Type B pancreatic cell (in vitro differentiated cells): ENCODE measurements at regions not wholly inside any gene's neighbourhood (a gene's known extent, or its start where the extent isn't known, plus 50 kb on each side); places are given as distances from the start of the nearest gene placed in this dataset.
"Not testable (repeated sequence)": the region's sequence is repeated elsewhere in the genome, so short reads cannot be mapped to it uniquely, and the experiment has no call there.

Source experiments
- DNase-seq: peaks from one replicate; pipeline ENCODE4 v3.0.0; 2021; ENCODE audit warnings: mixed read lengths; ENCODE audit not compliant: unreplicated experiment; ENCODE audit errors: extremely low spot score
- H3K27ac Mint-ChIP-seq: 2 replicates; pipeline ENCODE4 v1.8.0; 2021; ENCODE audit warnings: mild to moderate bottlenecking, mixed read lengths
- H3K27me3 Mint-ChIP-seq: 2 replicates; pipeline ENCODE4 v1.8.0; 2021; ENCODE audit warnings: mixed read lengths
- H3K36me3 Mint-ChIP-seq: 2 replicates; pipeline ENCODE4 v1.8.0; 2021; ENCODE audit warnings: mixed read lengths
- H3K4me1 Mint-ChIP-seq: one replicate; pipeline ENCODE4 v1.8.0; 2021; ENCODE audit warnings: mixed read lengths; ENCODE audit not compliant: unreplicated experiment
- H3K4me3 Mint-ChIP-seq: 2 replicates; pipeline ENCODE4 v1.8.0; 2021; ENCODE audit warnings: mild to moderate bottlenecking, mixed read lengths
- H3K9me3 Mint-ChIP-seq: 2 replicates; pipeline ENCODE4 v1.8.0; 2021; ENCODE audit warnings: mixed read lengths
- CTCF ChIP-seq: fragments of 200-600 bp; sonication (generic); conservative IDR thresholded peaks from 2 replicates; pipeline ENCODE4 v1.5.0; 2021; ENCODE audit warnings: antibody characterized with exemption, mild to moderate bottlenecking

- Mint-ChIP-seq H3K9me3 (no peaks in the 10 kb centered on the region), H3K36me3 (no peaks in the 10 kb centered on the region), H3K27ac (no peak overlapping the region), H3K4me3 (no peak overlapping the region), H3K4me1 (no peaks in the 10 kb centered on the region), H3K27me3 (no peaks in the 10 kb centered on the region)
- no peak for DNase-seq
- no peak for TF ChIP-seq CTCF
Observed at GRCh38 chr2:78749638-78750037, 275.9 kb upstream of the REG3G start.

- H3K36me3 Mint-ChIP-seq: no peaks in the 10 kb centered on the region
- DNase-seq: no peak
- H3K27ac Mint-ChIP-seq: no peak overlapping the region
- no peaks in the 10 kb centered on the region for H3K4me1 Mint-ChIP-seq
- H3K4me3 Mint-ChIP-seq: no peak overlapping the region
- H3K27me3 Mint-ChIP-seq: no peaks in the 10 kb centered on the region
- no peak for TF ChIP-seq CTCF
- H3K9me3 Mint-ChIP-seq: no peaks in the 10 kb centered on the region
Observed at GRCh38 chr2:78750219-78750618, 275.3 kb upstream of the REG3G start.

- Mint-ChIP-seq H3K4me1 (no peaks in the 10 kb centered on the region), H3K27me3 (no peaks in the 10 kb centered on the region), H3K27ac (no peak overlapping the region)
Observed at GRCh38 chr2:78754930-78755329, 270.6 kb upstream of the REG3G start.

GRCh38 chr2:78757191-78757590 lies 268.3 kb upstream of the REG3G start:
- peaks cover 6% of the 10 kb centered on the region for H3K36me3 Mint-ChIP-seq
- no peak for TF ChIP-seq CTCF
- DNase-seq: no peak
- peaks cover 20% of the 10 kb centered on the region for H3K9me3 Mint-ChIP-seq
- H3K4me3 Mint-ChIP-seq: no peak overlapping the region
- H3K27ac Mint-ChIP-seq: no peak overlapping the region
- H3K27me3 Mint-ChIP-seq: no peaks in the 10 kb centered on the region
- no peaks in the 10 kb centered on the region for H3K4me1 Mint-ChIP-seq

More at GRCh38 chr2:78754930-78755329, 270.6 kb upstream of the REG3G start:
- Mint-ChIP-seq H3K9me3 (peaks cover 6% of the 10 kb centered on the region), H3K4me3 (no peak overlapping the region), H3K36me3 (no peaks in the 10 kb centered on the region)
- no peak for DNase-seq
- TF ChIP-seq CTCF: no peak

GRCh38 chr2:78757640-78758039 lies 267.9 kb upstream of the REG3G start:
- Mint-ChIP-seq H3K27me3 (no peaks in the 10 kb centered on the region), H3K9me3 (peaks cover 23% of the 10 kb centered on the region), H3K36me3 (peaks cover 9% of the 10 kb centered on the region), H3K27ac (no peak overlapping the region), H3K4me3 (no peak overlapping the region), H3K4me1 (no peaks in the 10 kb centered on the region)
- no peak for TF ChIP-seq CTCF
- no peak for DNase-seq

- not testable (repeated sequence) for DNase-seq, H3K27ac Mint-ChIP-seq, H3K4me3 Mint-ChIP-seq, H3K27me3 Mint-ChIP-seq, H3K36me3 Mint-ChIP-seq, H3K4me1 Mint-ChIP-seq
- H3K9me3 Mint-ChIP-seq: peaks cover 23% of the 10 kb centered on the region
Observed at GRCh38 chr2:78758765-78759164, 266.7 kb upstream of the REG3G start.
